Dendritic cell treated with granulocyte-macrophage colony-stimulating factor and Interleukin-4, amounts not matched to agents 40 ng/mL and 50 ng/mL, for 4 days (primary cell): ENCODE measurements at regions not wholly inside any gene's neighbourhood (a gene's known extent, or its start where the extent isn't known, plus 50 kb on each side); places are given as distances from the start of the nearest gene placed in this dataset.

ENCODE experiments used
- H3K27ac Mint-ChIP-seq: one replicate; pipeline ENCODE4 v1.8.0; 2022; ENCODE audit warnings: mild to moderate bottlenecking, mixed read lengths
- H3K27me3 Mint-ChIP-seq: one replicate; pipeline ENCODE4 v1.8.0; 2022; ENCODE audit warnings: mild to moderate bottlenecking, mixed read lengths
- H3K36me3 Mint-ChIP-seq: one replicate; pipeline ENCODE4 v1.8.0; 2022; ENCODE audit warnings: low read depth, mixed read lengths
- H3K4me1 Mint-ChIP-seq: one replicate; pipeline ENCODE4 v1.8.0; 2022; ENCODE audit warnings: low read depth, mixed read lengths
- H3K4me3 Mint-ChIP-seq: one replicate; pipeline ENCODE4 v1.8.0; 2022; ENCODE audit warnings: mild to moderate bottlenecking, moderate library complexity, mixed read lengths
- H3K9me3 Mint-ChIP-seq: one replicate; pipeline ENCODE4 v1.8.0; 2022; ENCODE audit warnings: mixed read lengths
- intact Hi-C: fragments of 100-400 bp; cut with micrococcal nuclease; formaldehyde crosslinking; loops from one replicate; pipeline ENCODE4 v1.15.0; 2022

GRCh38 chr4:53779025-53779424 lies 187.7 kb upstream of the LNX1 start:
- Mint-ChIP-seq H3K27ac (no peak overlapping the region), H3K36me3 (no peaks in the 10 kb centered on the region), H3K4me1 (peaks cover 15% of the 10 kb centered on the region), H3K4me3 (no peak overlapping the region), H3K27me3 (peaks cover 3% of the 10 kb centered on the region), H3K9me3 (no peaks in the 10 kb centered on the region)
- intact Hi-C loops, result no loop called here

GRCh38 chr4:53778155-53778554 lies 186.9 kb upstream of the LNX1 start:
- intact Hi-C loops, result no loop called here
- Mint-ChIP-seq H3K9me3 (no peaks in the 10 kb centered on the region), H3K27me3 (peaks cover 3% of the 10 kb centered on the region), H3K4me1 (peaks cover 15% of the 10 kb centered on the region), H3K36me3 (no peaks in the 10 kb centered on the region), H3K4me3 (no peak overlapping the region), H3K27ac (no peak overlapping the region)

- Mint-ChIP-seq H3K27me3 (peaks cover 3% of the 10 kb centered on the region), H3K4me1 (peaks cover 10% of the 10 kb centered on the region), H3K36me3 (no peaks in the 10 kb centered on the region), H3K9me3 (no peaks in the 10 kb centered on the region), H3K4me3 (no peak overlapping the region), H3K27ac (no peak overlapping the region)
- intact Hi-C loops, result no loop called here
Observed at GRCh38 chr4:53777244-53777984, 186.1 kb upstream of the LNX1 start.

- peaks cover 3% of the 10 kb centered on the region for H3K27me3 Mint-ChIP-seq
- no peaks in the 10 kb centered on the region for H3K9me3 Mint-ChIP-seq
- H3K4me3 Mint-ChIP-seq, result no peak overlapping the region
- intact Hi-C loops, result no loop called here
- no peak overlapping the region for H3K27ac Mint-ChIP-seq
- peaks cover 5% of the 10 kb centered on the region for H3K4me1 Mint-ChIP-seq
- H3K36me3 Mint-ChIP-seq, result no peaks in the 10 kb centered on the region
Observed at GRCh38 chr4:53776141-53776540, 184.9 kb upstream of the LNX1 start.

GRCh38 chr4:53775381-53775780 lies 184.1 kb upstream of the LNX1 start:
- Mint-ChIP-seq H3K27me3 (peaks cover 3% of the 10 kb centered on the region), H3K36me3 (no peaks in the 10 kb centered on the region), H3K9me3 (no peaks in the 10 kb centered on the region), H3K4me1 (peaks cover 5% of the 10 kb centered on the region), H3K27ac (no peak overlapping the region), H3K4me3 (no peak overlapping the region)
- intact Hi-C loops, result no loop called here

GRCh38 chr4:53771326-53771725 lies 180.0 kb upstream of the LNX1 start:
- intact Hi-C loops, result no loop called here
- no peak overlapping the region for H3K27ac Mint-ChIP-seq
- no peaks in the 10 kb centered on the region for H3K36me3 Mint-ChIP-seq
- no peak overlapping the region for H3K4me3 Mint-ChIP-seq
- H3K9me3 Mint-ChIP-seq, result no peaks in the 10 kb centered on the region
- H3K4me1 Mint-ChIP-seq, result no peaks in the 10 kb centered on the region
- no peaks in the 10 kb centered on the region for H3K27me3 Mint-ChIP-seq

- Mint-ChIP-seq H3K36me3 (no peaks in the 10 kb centered on the region), H3K27me3 (no peaks in the 10 kb centered on the region), H3K27ac (no peak overlapping the region), H3K4me1 (no peaks in the 10 kb centered on the region), H3K4me3 (no peak overlapping the region), H3K9me3 (no peaks in the 10 kb centered on the region)
- intact Hi-C loops, result no loop called here
Observed at GRCh38 chr4:53767482-53767881, 176.2 kb upstream of the LNX1 start.

GRCh38 chr4:53764761-53765490 lies 173.6 kb upstream of the LNX1 start:
- no peaks in the 10 kb centered on the region for H3K36me3 Mint-ChIP-seq
- intact Hi-C loops, result no loop called here
- H3K9me3 Mint-ChIP-seq, result no peaks in the 10 kb centered on the region
- no peaks in the 10 kb centered on the region for H3K27me3 Mint-ChIP-seq
- H3K4me1 Mint-ChIP-seq, result no peaks in the 10 kb centered on the region
- no peak overlapping the region for H3K4me3 Mint-ChIP-seq
- H3K27ac Mint-ChIP-seq, result no peak overlapping the region

GRCh38 chr4:53763813-53764597 lies 172.7 kb upstream of the LNX1 start:
- no peaks in the 10 kb centered on the region for H3K27me3 Mint-ChIP-seq
- H3K9me3 Mint-ChIP-seq, result no peaks in the 10 kb centered on the region
- H3K27ac Mint-ChIP-seq, result no peak overlapping the region
- H3K4me3 Mint-ChIP-seq, result no peak overlapping the region
- H3K36me3 Mint-ChIP-seq, result no peaks in the 10 kb centered on the region
- intact Hi-C loops, result no loop called here
- no peaks in the 10 kb centered on the region for H3K4me1 Mint-ChIP-seq

GRCh38 chr4:53755656-53756055 lies 164.4 kb upstream of the LNX1 start:
- Mint-ChIP-seq H3K9me3 (peaks cover 25% of the 10 kb centered on the region), H3K4me3 (no peak overlapping the region), H3K36me3 (no peaks in the 10 kb centered on the region), H3K4me1 (peaks cover 6% of the 10 kb centered on the region), H3K27ac (no peak overlapping the region), H3K27me3 (no peaks in the 10 kb centered on the region)
- intact Hi-C loops, result no loop called here

- Mint-ChIP-seq H3K27me3 (no peaks in the 10 kb centered on the region), H3K4me1 (peaks cover 22% of the 10 kb centered on the region)
Observed at GRCh38 chr4:53752124-53752523, 160.8 kb upstream of the LNX1 start.

GRCh38 chr4:53748328-53748772 lies 157.1 kb upstream of the LNX1 start:
- Mint-ChIP-seq H3K36me3 (no peaks in the 10 kb centered on the region), H3K4me3 (no peak overlapping the region), H3K27me3 (no peaks in the 10 kb centered on the region), H3K9me3 (no peaks in the 10 kb centered on the region), H3K4me1 (peaks cover 28% of the 10 kb centered on the region), H3K27ac (no peak overlapping the region)
- intact Hi-C loops, result no loop called here

More at GRCh38 chr4:53752124-53752523, 160.8 kb upstream of the LNX1 start:
- H3K4me3 Mint-ChIP-seq, result no peak overlapping the region
- no peaks in the 10 kb centered on the region for H3K36me3 Mint-ChIP-seq
- intact Hi-C loops, result no loop called here
- H3K27ac Mint-ChIP-seq, result no peak overlapping the region
- peaks cover 25% of the 10 kb centered on the region for H3K9me3 Mint-ChIP-seq

GRCh38 chr4:53747401-53747800 lies 156.1 kb upstream of the LNX1 start:
- intact Hi-C loops, result no loop called here
- Mint-ChIP-seq H3K27ac (no peak overlapping the region), H3K4me1 (peaks cover 28% of the 10 kb centered on the region), H3K27me3 (no peaks in the 10 kb centered on the region), H3K4me3 (no peak overlapping the region), H3K36me3 (no peaks in the 10 kb centered on the region), H3K9me3 (no peaks in the 10 kb centered on the region)
